NCI-H2171 treated with DMSO at 0.1 percent for 48 hours (cell line): ENCODE measurements at regions not wholly inside any gene's neighbourhood (a gene's known extent, or its start where the extent isn't known, plus 50 kb on each side); places are given as distances from the start of the nearest gene placed in this dataset.

Experiments used
- DNase-seq: peaks from one replicate; lab custom pipeline; 2025; lab: John Stamatoyannopoulos, UW

GRCh38 chr7:33815336-33815735 lies 90.0 kb upstream of the BMPER start:
- DNase-seq: no peak

GRCh38 chr7:33816106-33816505 lies 89.2 kb upstream of the BMPER start:
- no peak for DNase-seq

- DNase-seq: no peak
Measured at GRCh38 chr7:33819658-33820057, 85.7 kb upstream of the BMPER start.

GRCh38 chr7:33820206-33820605 lies 85.1 kb upstream of the BMPER start:
- no peak for DNase-seq

- no peak for DNase-seq
Measured at GRCh38 chr7:33821970-33822369, 83.4 kb upstream of the BMPER start.

GRCh38 chr7:33823913-33824312 lies 81.4 kb upstream of the BMPER start:
- DNase-seq: no peak

- DNase-seq: no peak
Measured at GRCh38 chr7:33824911-33825459, 80.4 kb upstream of the BMPER start.

GRCh38 chr7:33825644-33826043 lies 79.7 kb upstream of the BMPER start:
- no peak for DNase-seq

- DNase-seq: no peak
Measured at GRCh38 chr7:33829536-33829935, 75.8 kb upstream of the BMPER start.

GRCh38 chr7:33831389-33832141 lies 73.8 kb upstream of the BMPER start:
- no peak for DNase-seq

GRCh38 chr7:33832271-33832721 lies 73.0 kb upstream of the BMPER start:
- no peak for DNase-seq

- DNase-seq: peak; percentile 48
Measured at GRCh38 chr7:33836797-33837355, 68.5 kb upstream of the BMPER start.

- no peak for DNase-seq
Measured at GRCh38 chr7:33837356-33837851, 67.9 kb upstream of the BMPER start.

GRCh38 chr7:33841031-33841430 lies 64.3 kb upstream of the BMPER start:
- no peak for DNase-seq

GRCh38 chr7:33841705-33842129 lies 63.6 kb upstream of the BMPER start:
- DNase-seq: peak; percentile 52

GRCh38 chr7:33842150-33842549 lies 63.2 kb upstream of the BMPER start:
- peak; percentile 21 for DNase-seq

GRCh38 chr7:33845991-33846509 lies 59.3 kb upstream of the BMPER start:
- no peak for DNase-seq

- no peak for DNase-seq
Measured at GRCh38 chr7:33849004-33849403, 56.3 kb upstream of the BMPER start.

GRCh38 chr7:33849971-33850559 lies 55.3 kb upstream of the BMPER start:
- DNase-seq: no peak

- DNase-seq: no peak
Measured at GRCh38 chr7:33850768-33851167, 54.6 kb upstream of the BMPER start.

- DNase-seq: no peak
Measured at GRCh38 chr7:33852838-33853237, 52.5 kb upstream of the BMPER start.

- no peak for DNase-seq
Measured at GRCh38 chr7:33853361-33854062, 51.8 kb upstream of the BMPER start.
